GM13977 (cell line): ENCODE measurements at regions not wholly inside any gene's neighbourhood (a gene's known extent, or its start where the extent isn't known, plus 50 kb on each side); places are given as distances from the start of the nearest gene placed in this dataset.

Experiments used
- DNase-seq: peaks from one replicate; pipeline ENCODE4 v3.0.0; 2012; ENCODE audit warnings: low spot score
- in situ Hi-C: fragments of 300-500 bp; cut with MboI; formaldehyde crosslinking; loops from one replicate; pipeline ENCODE4 v1.12.0; 2022; ENCODE audit warnings: low sequenced_read_pairs, low pct_unique_long_range_greater_than_20kb, mixed read lengths, inconsistent platforms; ENCODE audit not compliant: unreplicated experiment
- TF ChIP-seq, protein P1 (sequence below): IDR thresholded peaks from 2 replicates; pipeline ENCODE4 v1.5.1; 2012; ENCODE audit warnings: mild to moderate bottlenecking, control low read depth; ENCODE audit not compliant: insufficient read depth; ENCODE audit errors: extremely low read depth, missing control alignments

DNA sequence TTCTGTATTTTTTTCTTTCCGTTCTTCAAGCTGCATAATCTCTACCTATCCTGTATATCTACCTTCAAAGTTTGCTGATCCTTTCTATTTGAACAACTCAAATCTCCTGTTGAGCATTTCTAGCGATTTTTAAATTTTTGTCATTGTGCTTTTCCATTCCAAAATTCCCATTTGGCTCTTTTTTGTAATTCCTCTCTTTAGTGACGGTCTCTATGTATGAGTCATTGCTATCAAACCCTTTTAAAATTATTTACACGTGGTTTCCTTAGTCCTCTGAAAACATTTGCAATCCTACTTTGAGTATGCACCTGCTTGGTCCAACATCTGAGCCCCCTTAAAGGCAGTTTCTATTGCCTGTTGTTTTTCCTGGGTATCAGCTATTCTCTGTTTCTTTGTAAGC lies 100.5 kb upstream of the FOXC1 start:
- DNase-seq, result no peak
- TF ChIP-seq, protein P1, sequence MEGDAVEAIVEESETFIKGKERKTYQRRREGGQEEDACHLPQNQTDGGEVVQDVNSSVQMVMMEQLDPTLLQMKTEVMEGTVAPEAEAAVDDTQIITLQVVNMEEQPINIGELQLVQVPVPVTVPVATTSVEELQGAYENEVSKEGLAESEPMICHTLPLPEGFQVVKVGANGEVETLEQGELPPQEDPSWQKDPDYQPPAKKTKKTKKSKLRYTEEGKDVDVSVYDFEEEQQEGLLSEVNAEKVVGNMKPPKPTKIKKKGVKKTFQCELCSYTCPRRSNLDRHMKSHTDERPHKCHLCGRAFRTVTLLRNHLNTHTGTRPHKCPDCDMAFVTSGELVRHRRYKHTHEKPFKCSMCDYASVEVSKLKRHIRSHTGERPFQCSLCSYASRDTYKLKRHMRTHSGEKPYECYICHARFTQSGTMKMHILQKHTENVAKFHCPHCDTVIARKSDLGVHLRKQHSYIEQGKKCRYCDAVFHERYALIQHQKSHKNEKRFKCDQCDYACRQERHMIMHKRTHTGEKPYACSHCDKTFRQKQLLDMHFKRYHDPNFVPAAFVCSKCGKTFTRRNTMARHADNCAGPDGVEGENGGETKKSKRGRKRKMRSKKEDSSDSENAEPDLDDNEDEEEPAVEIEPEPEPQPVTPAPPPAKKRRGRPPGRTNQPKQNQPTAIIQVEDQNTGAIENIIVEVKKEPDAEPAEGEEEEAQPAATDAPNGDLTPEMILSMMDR, result no peak
- in situ Hi-C loops, result no loop called here

DNA sequence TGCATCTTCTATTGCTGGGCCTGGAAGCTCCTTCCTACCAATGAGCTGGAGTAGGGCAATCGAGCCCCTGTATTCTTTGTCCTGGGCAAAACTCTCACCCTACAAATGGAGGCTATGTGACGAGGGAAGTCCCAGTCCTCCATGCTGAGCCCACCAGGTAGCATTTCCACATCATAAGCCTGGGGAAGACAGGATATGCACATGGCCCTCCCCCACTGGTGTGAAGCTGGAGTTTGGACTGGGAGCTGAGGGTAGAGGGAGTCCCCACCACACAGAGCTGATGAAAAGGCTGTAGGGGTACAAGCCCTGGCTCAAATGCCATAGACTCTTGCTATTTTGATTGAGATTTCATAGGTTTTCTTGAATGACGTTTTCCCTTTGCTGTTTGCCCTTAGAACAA lies 99.5 kb upstream of the FOXC1 start:
- no peak for DNase-seq
- in situ Hi-C loops, result no loop called here
- TF ChIP-seq, protein P1, result no peak

DNA sequence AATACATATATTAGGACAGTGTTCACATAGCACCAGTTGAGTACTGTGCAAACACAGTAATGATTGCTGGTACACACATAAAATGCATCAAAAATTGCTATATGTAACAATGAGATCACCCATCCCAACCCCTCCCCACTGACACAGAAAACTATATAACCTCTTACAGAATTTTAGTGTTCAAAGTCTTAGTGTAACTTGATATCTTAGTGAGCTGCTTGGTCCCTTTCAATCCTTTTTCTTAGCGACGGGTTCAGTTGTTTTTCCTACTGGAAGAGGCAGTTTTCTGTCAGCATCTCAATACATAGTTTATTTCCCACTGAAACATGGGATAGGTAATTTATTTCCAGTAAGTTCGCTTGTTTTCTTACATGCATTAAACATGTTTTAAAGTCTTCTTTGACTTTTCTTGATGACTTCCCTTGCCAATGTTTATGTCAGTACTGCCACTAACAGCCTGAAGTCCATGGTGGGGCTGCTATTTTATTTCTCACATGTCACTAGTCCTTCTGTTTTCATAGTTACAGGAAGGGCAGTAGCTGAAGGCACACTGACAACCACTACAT lies 96.4 kb upstream of the FOXC1 start:
- no peak for DNase-seq
- in situ Hi-C loops, result no loop called here
- TF ChIP-seq, protein P1, result no peak

DNA sequence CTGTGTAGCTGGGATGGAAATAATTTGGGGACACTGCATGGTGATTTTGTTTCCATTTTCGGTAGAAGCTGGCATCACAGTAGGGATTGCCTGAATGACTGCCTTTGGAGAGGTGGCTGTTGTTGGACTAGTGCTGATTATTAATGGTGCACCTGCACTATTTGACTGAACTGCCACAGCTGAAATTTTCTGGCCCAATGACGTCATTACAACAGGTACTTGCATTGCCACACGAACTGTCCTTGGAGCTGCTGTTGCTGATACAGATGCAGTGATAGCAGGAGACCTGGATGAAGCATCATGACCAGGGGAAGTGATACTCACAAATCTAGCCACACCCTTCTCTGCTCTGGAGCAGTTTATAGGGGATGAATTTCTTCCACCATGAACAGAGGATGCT lies 95.6 kb upstream of the FOXC1 start:
- in situ Hi-C loops, result no loop called here
- DNase-seq, result no peak
- TF ChIP-seq, protein P1, result no peak

DNA sequence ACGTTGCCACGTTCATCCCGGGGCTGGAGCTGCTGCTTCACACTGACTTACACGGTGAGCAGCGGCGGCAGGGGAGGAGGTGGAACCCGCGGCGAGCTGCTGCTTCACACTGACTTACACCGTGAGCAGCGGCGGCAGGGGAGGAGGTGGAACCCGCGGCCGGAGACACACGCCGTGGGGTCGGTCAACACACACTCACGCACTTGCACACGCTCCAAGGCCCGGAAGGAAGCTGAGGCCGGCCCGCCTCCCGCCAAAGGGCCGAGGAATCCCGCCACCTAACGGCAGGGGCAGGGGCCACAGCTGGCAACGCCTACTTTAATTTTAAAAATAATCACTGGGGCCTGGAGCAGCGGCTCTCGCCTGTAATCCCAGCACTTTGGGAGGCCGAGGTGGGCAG lies 94.4 kb upstream of the FOXC1 start:
- in situ Hi-C loops, result no loop called here
- TF ChIP-seq, protein P1, result no peak
- no peak for DNase-seq

DNA sequence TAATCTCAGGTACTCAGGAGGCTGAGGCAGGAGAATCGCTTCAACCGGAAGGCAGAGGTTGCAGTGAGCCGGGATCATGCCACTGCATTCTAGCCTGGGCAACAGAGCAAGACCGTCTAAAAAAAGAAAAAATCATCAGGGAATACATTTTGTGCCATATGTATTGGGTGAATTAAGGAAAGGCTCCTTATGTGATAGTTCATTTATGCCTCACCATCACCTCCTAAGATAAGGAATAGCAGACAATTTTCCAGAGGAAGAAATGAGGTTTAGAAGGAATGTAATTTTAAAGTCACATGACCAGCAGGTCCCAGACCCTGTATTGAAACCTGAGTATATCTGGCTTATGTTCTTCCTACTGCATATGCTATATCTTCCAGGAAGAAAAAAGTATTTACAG lies 93.9 kb upstream of the FOXC1 start:
- TF ChIP-seq, protein P1, result no peak
- no peak for DNase-seq
- in situ Hi-C loops, result no loop called here
